ENCODE measurements at regions not wholly inside any gene's neighbourhood (a gene's known extent, or its start where the extent isn't known, plus 50 kb on each side); places are given as distances from the start of the nearest gene placed in this dataset.

DNA sequence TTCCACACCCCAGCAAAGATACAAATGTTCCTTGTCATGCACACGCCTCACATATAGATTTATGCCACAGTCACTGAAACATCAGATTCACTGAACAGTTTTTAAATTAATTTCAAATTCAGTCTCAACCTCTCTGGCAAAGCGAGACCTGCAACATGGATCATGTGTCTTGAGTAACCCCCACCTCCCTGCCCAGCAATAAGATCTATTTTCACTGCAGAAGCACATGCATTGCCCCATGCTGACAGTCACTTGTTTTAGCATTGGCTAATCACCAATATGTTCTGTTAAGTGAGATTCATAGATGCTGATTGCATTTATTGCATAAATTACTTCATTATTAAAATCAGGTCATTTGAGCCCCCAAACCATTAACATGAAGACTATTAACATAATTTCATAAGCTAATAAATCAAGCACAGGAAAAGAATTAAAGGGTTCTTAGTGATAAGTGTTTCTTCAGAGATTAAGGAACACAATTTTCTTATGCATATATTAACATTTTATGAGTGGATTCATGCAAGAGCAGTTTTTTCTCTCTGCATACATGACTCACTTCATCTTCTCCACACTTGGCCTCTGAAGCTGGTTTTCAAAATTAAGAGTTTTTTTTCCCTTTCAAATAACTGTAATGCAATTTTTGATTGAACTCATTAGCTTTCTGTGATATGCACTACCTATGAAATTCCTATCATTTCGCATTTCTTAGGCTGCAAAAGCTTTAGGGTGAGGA is 173.2 kb upstream of the SOX4 start:
- H3K9me3 ChIP-seq: no peaks in the 10 kb centered on the region
- DNase-seq: no peak
- H3K36me3 ChIP-seq: no peaks in the 10 kb centered on the region
- TF ChIP-seq POLR2A (IDR thresholded peaks at IDR 0.05) (no peak), CTCF (IDR thresholded peaks at IDR 0.05) (no peak)
- H3K4me1 ChIP-seq: no peaks in the 10 kb centered on the region
- H3K4me3 ChIP-seq: no peak overlapping the region
- H3K27ac ChIP-seq: no peak overlapping the region
- no peaks in the 10 kb centered on the region for H3K27me3 ChIP-seq

GRCh38 chr6:21420926-21421325 is 172.6 kb upstream of the SOX4 start:
- Histone ChIP-seq H3K4me3 (no peak overlapping the region), H3K4me1 (no peaks in the 10 kb centered on the region), H3K9me3 (no peaks in the 10 kb centered on the region), H3K27ac (no peak overlapping the region), H3K36me3 (no peaks in the 10 kb centered on the region), H3K27me3 (no peaks in the 10 kb centered on the region)
- TF ChIP-seq CTCF (IDR thresholded peaks at IDR 0.05) (no peak), POLR2A (IDR thresholded peaks at IDR 0.05) (no peak)
- DNase-seq: no peak

DNA sequence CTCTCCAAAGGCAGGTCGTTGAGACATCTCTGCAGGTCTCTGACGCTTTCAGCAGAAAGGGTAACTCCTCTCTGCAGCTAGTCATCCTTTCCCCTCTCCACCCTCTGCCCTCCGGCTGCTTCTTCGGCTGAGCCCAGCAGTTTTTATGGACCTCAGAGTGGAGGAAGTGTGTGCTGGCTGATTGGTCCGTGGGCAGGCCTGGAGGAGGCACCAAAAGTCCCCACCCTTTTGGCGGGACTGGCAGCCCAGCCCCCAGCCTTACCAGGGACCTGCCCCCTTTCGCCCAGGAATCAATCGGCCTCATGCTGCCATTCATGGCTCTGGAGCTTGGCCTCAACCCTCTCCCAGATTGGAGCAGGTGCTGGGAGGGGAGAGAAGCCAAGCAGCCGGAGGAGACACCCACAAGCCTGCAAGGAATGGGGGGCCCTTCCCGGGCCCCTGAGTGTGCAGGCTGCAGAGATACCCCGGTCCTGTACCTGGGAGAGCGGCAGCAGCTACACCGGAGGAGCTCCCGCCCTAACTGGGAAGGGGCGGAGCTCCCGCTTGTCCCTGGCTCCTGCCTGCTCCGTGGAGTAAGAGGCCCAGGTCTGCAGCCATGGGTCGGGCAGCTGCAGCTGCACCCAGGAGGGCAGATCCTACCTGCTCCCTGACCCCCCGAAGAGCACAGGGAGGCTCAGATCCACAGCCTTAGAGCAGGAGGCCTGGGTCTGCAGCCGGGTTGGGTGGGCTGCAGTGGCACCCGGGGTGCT is 170.3 kb upstream of the SOX4 start:
- Histone ChIP-seq H3K4me3 (no peak overlapping the region), H3K4me1 (no peaks in the 10 kb centered on the region), H3K27ac (no peak overlapping the region), H3K9me3 (no peaks in the 10 kb centered on the region), H3K27me3 (no peaks in the 10 kb centered on the region), H3K36me3 (no peaks in the 10 kb centered on the region)
- DNase-seq: no peak
- TF ChIP-seq POLR2A (IDR thresholded peaks at IDR 0.05): no peak
- TF ChIP-seq CTCF (IDR thresholded peaks at IDR 0.05): no peak

DNA sequence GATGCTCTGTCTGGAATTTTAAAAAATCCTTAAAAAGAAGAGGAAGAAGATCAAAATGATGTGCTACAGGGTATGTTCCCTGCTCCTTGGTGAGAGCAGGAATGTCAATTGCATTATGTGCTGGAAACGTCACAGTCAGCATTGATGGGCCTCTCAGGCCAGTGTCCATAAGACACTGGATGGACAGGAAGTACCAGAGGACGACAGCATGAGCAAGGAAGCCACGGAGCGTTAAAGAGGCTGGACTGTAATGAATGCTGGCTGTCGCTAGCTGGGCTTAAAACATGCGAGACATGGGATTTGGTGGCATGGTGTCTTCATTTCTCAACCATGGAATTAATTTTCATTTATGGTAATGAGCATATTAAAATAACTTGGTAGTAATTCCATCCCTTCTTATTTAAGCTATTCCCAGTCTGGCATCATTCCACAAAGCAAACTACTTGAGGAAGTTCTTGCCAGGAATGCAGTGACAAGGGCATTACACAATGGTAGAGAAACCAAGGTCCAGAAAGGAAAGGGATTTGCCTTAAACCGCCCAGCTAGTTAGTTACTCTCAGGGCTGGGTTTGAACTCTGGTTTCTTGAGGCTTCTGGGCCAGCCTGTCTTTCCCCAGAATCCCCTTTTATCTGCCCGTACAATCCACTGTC is 166.6 kb upstream of the SOX4 start:
- H3K4me3 ChIP-seq: no peak overlapping the region
- no peaks in the 10 kb centered on the region for H3K9me3 ChIP-seq
- no peaks in the 10 kb centered on the region for H3K4me1 ChIP-seq
- DNase-seq: no peak
- H3K27me3 ChIP-seq: no peaks in the 10 kb centered on the region
- H3K27ac ChIP-seq: no peak overlapping the region
- TF ChIP-seq CTCF (IDR thresholded peaks at IDR 0.05) (no peak), POLR2A (IDR thresholded peaks at IDR 0.05) (no peak)
- H3K36me3 ChIP-seq: no peaks in the 10 kb centered on the region

GRCh38 chr6:21429291-21429690 is 164.3 kb upstream of the SOX4 start:
- no peak overlapping the region for H3K27ac ChIP-seq
- H3K4me3 ChIP-seq: no peak overlapping the region
- no peaks in the 10 kb centered on the region for H3K36me3 ChIP-seq
- no peak for DNase-seq
- no peaks in the 10 kb centered on the region for H3K4me1 ChIP-seq
- no peak for TF ChIP-seq CTCF (IDR thresholded peaks at IDR 0.05)
- no peak for TF ChIP-seq POLR2A (IDR thresholded peaks at IDR 0.05)
- no peaks in the 10 kb centered on the region for H3K27me3 ChIP-seq
- H3K9me3 ChIP-seq: no peaks in the 10 kb centered on the region

All from Peyer's patch (tissue), 4 donors.